Astrocyte (in vitro differentiated cells and primary cell): ENCODE measurements at regions not wholly inside any gene's neighbourhood (a gene's known extent, or its start where the extent isn't known, plus 50 kb on each side); places are given as distances from the start of the nearest gene placed in this dataset.

Experiments
- EZH2 ChIP-seq: IDR thresholded peaks from 2 replicates; pipeline ENCODE4 v1.6.1; 2012; ENCODE audit warnings: mild to moderate bottlenecking, low read length, inconsistent platforms; ENCODE audit not compliant: insufficient read depth
- TF ChIP-seq, protein P1 (sequence below): IDR thresholded peaks from 2 replicates; pipeline ENCODE4 v1.5.1; 2011; ENCODE audit warnings: low read depth, mild to moderate bottlenecking, inconsistent platforms, low read length, moderate library complexity; ENCODE audit not compliant: insufficient read depth

DNA sequence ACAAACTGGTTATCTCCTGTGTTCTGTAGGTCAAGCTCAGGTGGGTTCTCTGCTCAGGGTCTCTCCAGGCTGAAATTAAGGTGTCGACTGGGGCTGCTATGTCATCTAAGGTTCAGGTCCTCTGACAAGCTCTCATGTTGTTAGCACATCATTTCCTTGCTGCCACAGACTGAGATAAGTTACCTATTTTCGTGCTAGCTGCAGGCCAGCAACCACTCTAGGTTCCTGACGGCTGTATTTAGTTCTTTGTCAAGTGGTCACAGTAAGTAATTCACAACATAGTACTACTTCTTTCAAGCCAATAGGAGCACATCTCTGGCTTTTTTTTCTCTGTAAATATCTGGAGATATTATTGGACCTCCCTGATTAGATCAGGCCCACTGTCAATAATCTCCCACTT lies 169.3 kb upstream of the CAND1 start:
- TF ChIP-seq, protein P1, sequence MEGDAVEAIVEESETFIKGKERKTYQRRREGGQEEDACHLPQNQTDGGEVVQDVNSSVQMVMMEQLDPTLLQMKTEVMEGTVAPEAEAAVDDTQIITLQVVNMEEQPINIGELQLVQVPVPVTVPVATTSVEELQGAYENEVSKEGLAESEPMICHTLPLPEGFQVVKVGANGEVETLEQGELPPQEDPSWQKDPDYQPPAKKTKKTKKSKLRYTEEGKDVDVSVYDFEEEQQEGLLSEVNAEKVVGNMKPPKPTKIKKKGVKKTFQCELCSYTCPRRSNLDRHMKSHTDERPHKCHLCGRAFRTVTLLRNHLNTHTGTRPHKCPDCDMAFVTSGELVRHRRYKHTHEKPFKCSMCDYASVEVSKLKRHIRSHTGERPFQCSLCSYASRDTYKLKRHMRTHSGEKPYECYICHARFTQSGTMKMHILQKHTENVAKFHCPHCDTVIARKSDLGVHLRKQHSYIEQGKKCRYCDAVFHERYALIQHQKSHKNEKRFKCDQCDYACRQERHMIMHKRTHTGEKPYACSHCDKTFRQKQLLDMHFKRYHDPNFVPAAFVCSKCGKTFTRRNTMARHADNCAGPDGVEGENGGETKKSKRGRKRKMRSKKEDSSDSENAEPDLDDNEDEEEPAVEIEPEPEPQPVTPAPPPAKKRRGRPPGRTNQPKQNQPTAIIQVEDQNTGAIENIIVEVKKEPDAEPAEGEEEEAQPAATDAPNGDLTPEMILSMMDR, result no peak
- no peak for TF ChIP-seq EZH2
